ENCODE measurements at regions not wholly inside any gene's neighbourhood (a gene's known extent, or its start where the extent isn't known, plus 50 kb on each side); places are given as distances from the start of the nearest gene placed in this dataset.

DNA sequence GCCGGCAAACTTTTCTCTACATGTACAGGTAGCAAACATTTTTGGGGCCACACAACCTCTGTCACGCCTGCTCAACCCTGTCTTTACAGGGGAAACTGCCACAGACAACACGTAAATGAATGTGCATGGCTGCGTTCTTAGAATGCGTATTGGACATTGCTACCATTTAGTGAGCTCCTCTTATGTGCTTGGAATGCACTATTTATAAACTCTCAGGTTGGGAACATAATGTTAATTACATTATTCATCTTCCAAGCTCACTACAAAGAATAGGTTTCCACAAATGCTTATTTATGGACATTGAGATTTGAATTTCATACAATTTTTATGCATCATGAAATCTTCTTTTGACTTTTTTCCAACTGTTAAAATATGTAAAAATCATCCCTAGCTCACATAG is 92.0 kb upstream of the RPS6KA2 start:
- no peak overlapping the region for H3K4me3 Mint-ChIP-seq (ENCODE audit: unreplicated experiment)
- H3K27me3 Mint-ChIP-seq (ENCODE audit: low read depth) = no peaks in the 10 kb centered on the region
- TF ChIP-seq, protein P1, sequence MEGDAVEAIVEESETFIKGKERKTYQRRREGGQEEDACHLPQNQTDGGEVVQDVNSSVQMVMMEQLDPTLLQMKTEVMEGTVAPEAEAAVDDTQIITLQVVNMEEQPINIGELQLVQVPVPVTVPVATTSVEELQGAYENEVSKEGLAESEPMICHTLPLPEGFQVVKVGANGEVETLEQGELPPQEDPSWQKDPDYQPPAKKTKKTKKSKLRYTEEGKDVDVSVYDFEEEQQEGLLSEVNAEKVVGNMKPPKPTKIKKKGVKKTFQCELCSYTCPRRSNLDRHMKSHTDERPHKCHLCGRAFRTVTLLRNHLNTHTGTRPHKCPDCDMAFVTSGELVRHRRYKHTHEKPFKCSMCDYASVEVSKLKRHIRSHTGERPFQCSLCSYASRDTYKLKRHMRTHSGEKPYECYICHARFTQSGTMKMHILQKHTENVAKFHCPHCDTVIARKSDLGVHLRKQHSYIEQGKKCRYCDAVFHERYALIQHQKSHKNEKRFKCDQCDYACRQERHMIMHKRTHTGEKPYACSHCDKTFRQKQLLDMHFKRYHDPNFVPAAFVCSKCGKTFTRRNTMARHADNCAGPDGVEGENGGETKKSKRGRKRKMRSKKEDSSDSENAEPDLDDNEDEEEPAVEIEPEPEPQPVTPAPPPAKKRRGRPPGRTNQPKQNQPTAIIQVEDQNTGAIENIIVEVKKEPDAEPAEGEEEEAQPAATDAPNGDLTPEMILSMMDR (IDR thresholded peaks at IDR 0.05) = no peak
- H3K36me3 Mint-ChIP-seq (ENCODE audit: low read depth) = no peaks in the 10 kb centered on the region
- H3K9me3 Mint-ChIP-seq (ENCODE audit: low read depth) = no peaks in the 10 kb centered on the region
- no peak overlapping the region for H3K27ac Mint-ChIP-seq (ENCODE audit: unreplicated experiment)
- H3K4me1 Mint-ChIP-seq (ENCODE audit: low read depth) = no peaks in the 10 kb centered on the region
- no peak for DNase-seq (ENCODE audit: low spot score)

DNA sequence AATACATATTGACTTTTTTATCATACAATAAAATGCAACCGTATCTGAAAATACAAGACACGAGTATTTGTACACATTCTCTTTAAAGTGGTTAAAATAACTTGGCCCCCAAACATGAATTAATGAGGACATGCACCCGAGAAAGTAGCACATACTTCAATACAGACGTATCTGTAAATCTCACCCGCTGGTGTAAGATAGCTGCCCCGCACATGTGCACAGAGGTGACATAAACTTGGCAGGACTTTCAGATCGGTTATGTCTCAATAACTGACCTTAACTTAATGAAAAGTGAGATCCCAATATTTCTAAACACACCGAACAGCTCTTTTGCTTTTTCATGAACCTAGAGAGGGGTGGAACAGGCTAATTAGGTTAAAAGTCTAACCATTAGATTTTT is 91.5 kb upstream of the RPS6KA2 start:
- Mint-ChIP-seq H3K9me3 (ENCODE audit: low read depth) (no peaks in the 10 kb centered on the region), H3K27ac (ENCODE audit: unreplicated experiment) (no peak overlapping the region), H3K4me3 (ENCODE audit: unreplicated experiment) (no peak overlapping the region), H3K27me3 (ENCODE audit: low read depth) (no peaks in the 10 kb centered on the region), H3K4me1 (ENCODE audit: low read depth) (no peaks in the 10 kb centered on the region), H3K36me3 (ENCODE audit: low read depth) (no peaks in the 10 kb centered on the region)
- TF ChIP-seq, protein P1 (IDR thresholded peaks at IDR 0.05) = no peak
- DNase-seq (ENCODE audit: low spot score) = no peak

DNA sequence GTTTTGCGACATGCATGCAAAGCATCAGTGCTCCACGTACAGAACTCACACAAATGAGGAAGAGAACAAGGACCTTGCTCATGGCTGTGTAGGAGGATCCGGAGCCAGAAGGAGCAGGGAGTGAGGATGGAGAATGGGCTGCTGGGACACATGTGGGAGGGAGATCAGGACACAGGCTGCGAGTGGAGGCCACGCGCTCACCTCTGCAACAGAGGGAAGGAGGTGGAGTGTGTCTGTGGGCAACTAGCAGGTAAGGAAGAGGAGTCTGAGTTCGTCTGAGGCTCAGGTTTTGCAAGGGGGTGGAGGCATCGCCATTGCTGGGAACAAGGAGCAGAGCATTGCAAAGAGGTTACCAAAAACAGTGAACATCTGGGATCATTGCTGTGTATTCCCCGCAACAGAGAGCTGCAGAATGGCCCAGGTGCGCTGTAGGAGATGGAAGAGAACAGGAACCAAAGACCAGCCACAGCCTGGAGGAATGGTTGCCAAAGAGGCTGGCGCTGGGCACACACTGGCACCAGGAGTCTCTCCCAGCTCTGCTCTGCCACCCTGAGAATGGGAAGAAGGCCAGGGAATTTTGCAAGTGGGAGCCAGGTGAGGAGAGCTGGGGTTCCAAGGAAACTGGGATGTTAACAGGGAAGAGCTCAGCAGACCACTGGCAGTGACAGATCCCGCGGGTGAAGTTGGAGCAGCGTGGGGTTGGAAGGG is 90.0 kb upstream of the RPS6KA2 start:
- H3K36me3 Mint-ChIP-seq (ENCODE audit: low read depth) = no peaks in the 10 kb centered on the region
- H3K4me1 Mint-ChIP-seq (ENCODE audit: low read depth) = no peaks in the 10 kb centered on the region
- H3K27me3 Mint-ChIP-seq (ENCODE audit: low read depth) = no peaks in the 10 kb centered on the region
- TF ChIP-seq, protein P1 (IDR thresholded peaks at IDR 0.05) = no peak
- no peak overlapping the region for H3K4me3 Mint-ChIP-seq (ENCODE audit: unreplicated experiment)
- DNase-seq (ENCODE audit: low spot score) = no peak
- H3K9me3 Mint-ChIP-seq (ENCODE audit: low read depth) = no peaks in the 10 kb centered on the region
- no peak overlapping the region for H3K27ac Mint-ChIP-seq (ENCODE audit: unreplicated experiment)

DNA sequence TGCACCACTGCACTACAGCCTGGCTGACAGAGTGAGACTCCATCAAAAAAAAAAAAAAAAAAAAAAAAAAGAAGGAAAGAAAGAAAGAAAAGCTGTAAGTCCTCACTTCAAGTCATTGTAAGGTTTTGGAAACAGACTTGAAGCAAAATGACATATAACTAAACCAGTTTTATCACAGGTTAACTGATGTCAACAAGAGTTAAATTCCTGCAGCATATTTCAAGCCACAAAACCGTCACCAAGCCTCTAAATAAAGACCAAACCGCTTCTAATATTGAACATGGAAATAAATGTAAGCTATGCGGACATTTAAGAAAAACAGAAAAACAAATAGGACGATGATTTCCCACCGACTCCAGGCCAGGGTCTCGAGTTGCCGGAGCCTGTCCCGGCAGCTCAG is 88.9 kb upstream of the RPS6KA2 start:
- Mint-ChIP-seq H3K4me3 (ENCODE audit: unreplicated experiment) (no peak overlapping the region), H3K4me1 (ENCODE audit: low read depth) (no peaks in the 10 kb centered on the region), H3K9me3 (ENCODE audit: low read depth) (peaks cover 8% of the 10 kb centered on the region), H3K27ac (ENCODE audit: unreplicated experiment) (no peak overlapping the region), H3K36me3 (ENCODE audit: low read depth) (peaks cover 4% of the 10 kb centered on the region), H3K27me3 (ENCODE audit: low read depth) (no peaks in the 10 kb centered on the region)
- DNase-seq (ENCODE audit: low spot score) = no peak
- TF ChIP-seq, protein P1 (IDR thresholded peaks at IDR 0.05) = no peak

DNA sequence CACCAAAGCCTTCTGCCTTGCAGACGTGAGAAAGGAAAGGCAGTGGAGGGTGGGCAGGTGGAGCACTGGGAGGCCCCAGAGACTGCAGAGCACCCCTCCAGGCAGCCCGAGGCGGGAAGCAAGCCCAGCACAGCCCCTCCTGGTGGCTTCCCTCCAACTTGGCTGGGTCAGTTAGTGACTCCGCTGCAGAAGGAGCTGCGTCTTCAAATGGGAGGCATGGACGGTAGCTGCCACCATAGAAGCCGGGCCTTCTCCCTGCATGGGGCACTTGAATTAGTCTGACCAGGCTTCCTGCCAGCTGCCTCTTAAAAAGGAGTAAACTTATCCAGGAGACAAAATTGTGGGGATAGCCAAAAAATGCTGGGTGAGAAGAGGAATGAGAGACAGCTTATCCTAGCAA is 88.0 kb upstream of the RPS6KA2 start:
- Mint-ChIP-seq H3K27ac (ENCODE audit: unreplicated experiment) (no peak overlapping the region), H3K9me3 (ENCODE audit: low read depth) (peaks cover 8% of the 10 kb centered on the region), H3K36me3 (ENCODE audit: low read depth) (peaks cover 4% of the 10 kb centered on the region), H3K4me3 (ENCODE audit: unreplicated experiment) (no peak overlapping the region), H3K4me1 (ENCODE audit: low read depth) (no peaks in the 10 kb centered on the region), H3K27me3 (ENCODE audit: low read depth) (no peaks in the 10 kb centered on the region)
- no peak for DNase-seq (ENCODE audit: low spot score)
- TF ChIP-seq, protein P1 (IDR thresholded peaks at IDR 0.05) = no peak
